ENCODE measurements at regions not wholly inside any gene's neighbourhood (a gene's known extent, or its start where the extent isn't known, plus 50 kb on each side); places are given as distances from the start of the nearest gene placed in this dataset.

DNA sequence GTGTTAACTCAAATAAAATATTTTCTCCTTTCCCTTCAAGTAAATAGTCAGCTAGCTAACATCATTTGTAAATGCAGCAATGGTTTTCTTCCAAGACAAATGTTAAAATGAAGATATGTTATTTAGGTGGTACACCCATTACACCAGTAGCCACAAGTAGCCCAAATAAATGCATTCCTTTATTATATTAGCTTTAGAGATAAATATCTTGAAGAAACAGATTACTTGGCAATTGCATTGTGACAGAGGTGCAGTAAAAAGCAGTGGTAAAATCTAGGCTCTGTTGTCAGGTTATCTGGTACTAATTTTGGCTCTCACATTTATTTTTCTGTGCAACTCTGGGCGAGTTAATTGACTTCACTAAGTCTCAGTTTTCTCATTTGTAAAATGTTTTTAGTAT is 193.0 kb downstream of the NAA11 start:
- no peak overlapping the region for H3K27ac ChIP-seq (ENCODE audit: low read length in 2 of 2)
- DNase-seq = no peak
- H3K4me2 ChIP-seq (replicated peaks; ENCODE audit: low read depth, low read length, poor library complexity, severe bottlenecking) = no peak overlapping the region
- H3K36me3 ChIP-seq (replicated peaks in 1 of 2; ENCODE audit: control extremely low read depth in 1 of 2, control insufficient read depth in 1 of 2, extremely low read depth in 1 of 2, insufficient read depth in 2 of 2, low read length in 1 of 2) = no peaks in the 10 kb centered on the region
- H3K9ac ChIP-seq (ENCODE audit: low read length) = no peak overlapping the region
- intact Hi-C loops (cut with micrococcal nuclease) = no loop called here
- H3K4me3 Mint-ChIP-seq = no peak overlapping the region
- H3K27me3 Mint-ChIP-seq = peaks cover 1% of the 10 kb centered on the region
- no peak overlapping the region for H3K27ac Mint-ChIP-seq
- H3K4me1 ChIP-seq (ENCODE audit: control insufficient read depth in 2 of 2, insufficient read depth in 2 of 2, low read length in 2 of 2) = no peaks in the 10 kb centered on the region
- H4K20me1 ChIP-seq (ENCODE audit: control insufficient read depth, insufficient read depth, low read length, poor library complexity, severe bottlenecking) = no peaks in the 10 kb centered on the region
- H3K4me1 Mint-ChIP-seq = no peaks in the 10 kb centered on the region
- no CpG with 5 or more reads among the region's 1 CpG for WGBS (ENCODE audit: insufficient coverage)
- no peak for ATAC-seq (ENCODE audit: low read depth)
- no peak overlapping the region for H2AFZ ChIP-seq (ENCODE audit: insufficient read depth, low read depth, low read length, poor library complexity, severe bottlenecking)
- H3K9me3 ChIP-seq (ENCODE audit: control extremely low read depth in 1 of 3, control insufficient read depth in 2 of 3, insufficient read depth in 1 of 3, low read length in 2 of 3) = peaks cover 0 to 4% (median 0%) of the 10 kb centered on the region in 3 donors
- ChIA-PET POLR2A (no interaction called here), CTCF (no interaction called here)
- no peak for TF ChIP-seq EZH2 (IDR thresholded peaks at IDR 0.05; ENCODE audit: borderline replicate concordance, insufficient read depth, low read depth, low read length, poor library complexity, severe bottlenecking)
- TF ChIP-seq CTCF (IDR thresholded peaks at IDR 0.05) = no peak
- H3K79me2 ChIP-seq (ENCODE audit: control insufficient read depth, insufficient read depth, low read length) = no peaks in the 10 kb centered on the region
- H3K27me3 ChIP-seq (replicated peaks in 1 of 4; ENCODE audit: control extremely low read depth in 1 of 4, control insufficient read depth in 3 of 4, insufficient read depth in 4 of 4, low read length in 3 of 4) = no peaks in the 10 kb centered on the region
- no peak overlapping the region for H3K4me3 ChIP-seq (ENCODE audit: control extremely low read depth in 1 of 5, extremely low read depth in 1 of 5, insufficient read depth in 1 of 5, low read depth in 2 of 5, low read length in 4 of 5)
- peaks cover under 1% of the 10 kb centered on the region for H3K9me3 Mint-ChIP-seq (ENCODE audit: insufficient read depth)

DNA sequence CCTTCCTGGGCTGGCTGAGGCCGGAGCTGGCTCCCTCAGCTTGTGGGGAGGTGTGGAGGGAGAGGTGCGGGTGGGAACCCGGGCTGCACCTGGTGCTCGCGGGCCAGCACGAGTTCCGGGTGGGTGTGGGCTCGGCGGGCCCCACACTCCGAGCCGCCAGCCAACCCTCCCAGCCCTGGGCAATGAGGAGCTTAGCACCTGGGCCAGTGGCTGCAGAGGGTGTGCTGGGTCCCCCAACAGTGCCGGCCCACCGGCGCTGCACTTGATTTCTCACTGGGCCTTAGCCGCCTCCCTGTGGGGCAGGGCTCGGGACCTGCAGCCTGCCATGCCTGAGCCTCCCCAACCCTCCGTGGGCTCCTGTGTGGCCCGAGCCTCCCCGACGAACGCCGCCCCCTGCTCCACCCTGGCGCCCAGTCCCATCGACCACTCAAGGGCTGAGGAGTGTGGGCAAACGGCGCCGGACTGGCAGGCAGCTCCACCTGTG is 182.7 kb upstream of the PAQR3 start:
- Histone ChIP-seq H3K9me3 (ENCODE audit: control extremely low read depth in 1 of 3, control insufficient read depth in 2 of 3, insufficient read depth in 1 of 3, low read length in 2 of 3) (peaks cover 1 to 12% (median 11%) of the 10 kb centered on the region in 3 donors), H2AFZ (ENCODE audit: insufficient read depth, low read depth, low read length, poor library complexity, severe bottlenecking) (no peak overlapping the region), H3K4me2 (replicated peaks; ENCODE audit: low read depth, low read length, poor library complexity, severe bottlenecking) (no peak overlapping the region), H3K27ac (ENCODE audit: low read length in 2 of 2) (no peak overlapping the region), H3K36me3 (replicated peaks in 1 of 2; ENCODE audit: control extremely low read depth in 1 of 2, control insufficient read depth in 1 of 2, extremely low read depth in 1 of 2, insufficient read depth in 2 of 2, low read length in 1 of 2) (no peaks in the 10 kb centered on the region), H3K27me3 (replicated peaks in 1 of 4; ENCODE audit: control extremely low read depth in 1 of 4, control insufficient read depth in 3 of 4, insufficient read depth in 4 of 4, low read length in 3 of 4) (no peaks in the 10 kb centered on the region), H3K79me2 (ENCODE audit: control insufficient read depth, insufficient read depth, low read length) (no peaks in the 10 kb centered on the region), H4K20me1 (ENCODE audit: control insufficient read depth, insufficient read depth, low read length, poor library complexity, severe bottlenecking) (no peaks in the 10 kb centered on the region), H3K9ac (ENCODE audit: low read length) (no peak overlapping the region), H3K4me3 (ENCODE audit: control extremely low read depth in 1 of 5, extremely low read depth in 1 of 5, insufficient read depth in 1 of 5, low read depth in 2 of 5, low read length in 4 of 5) (no peak overlapping the region), H3K4me1 (ENCODE audit: control insufficient read depth in 2 of 2, insufficient read depth in 2 of 2, low read length in 2 of 2) (no peaks in the 10 kb centered on the region)
- Mint-ChIP-seq H3K9me3 (ENCODE audit: insufficient read depth) (peaks cover 30% of the 10 kb centered on the region), H3K4me3 (no peak overlapping the region), H3K27me3 (no peaks in the 10 kb centered on the region), H3K27ac (no peak overlapping the region), H3K4me1 (no peaks in the 10 kb centered on the region)
- ChIA-PET POLR2A (no interaction called here), CTCF (no interaction called here)
- WGBS (ENCODE audit: insufficient coverage) = 97% methylated on average over 23 of the region's 27 CpGs
- intact Hi-C loops (cut with micrococcal nuclease) = no loop called here
- no peak for TF ChIP-seq CTCF (IDR thresholded peaks at IDR 0.05)
- no peak for TF ChIP-seq EZH2 (IDR thresholded peaks at IDR 0.05; ENCODE audit: borderline replicate concordance, insufficient read depth, low read depth, low read length, poor library complexity, severe bottlenecking)
- ATAC-seq (ENCODE audit: low read depth) (no peak), DNase-seq (no peak)
